Eye (tissue), 1 donor: ENCODE measurements at regions not wholly inside any gene's neighbourhood (a gene's known extent, or its start where the extent isn't known, plus 50 kb on each side); places are given as distances from the start of the nearest gene placed in this dataset.
"Not testable (repeated sequence)": the region's sequence is repeated elsewhere in the genome, so short reads cannot be mapped to it uniquely, and the experiment has no call there.

ENCODE experiments used
- DNase-seq: peaks from one replicate; pipeline ENCODE4 v3.0.0-alpha.2; 2015

GRCh38 chrX:20711366-20711765 lies 444.7 kb upstream of the RPS6KA3 start:
- DNase-seq, result no peak

- no peak for DNase-seq
Measured at GRCh38 chrX:20693078-20693477, 426.4 kb upstream of the RPS6KA3 start.

- DNase-seq, result no peak
Measured at GRCh38 chrX:20686256-20686655, 419.5 kb upstream of the RPS6KA3 start.

GRCh38 chrX:20685652-20686051 lies 418.9 kb upstream of the RPS6KA3 start:
- no peak for DNase-seq

GRCh38 chrX:20681683-20682082 lies 415.0 kb upstream of the RPS6KA3 start:
- DNase-seq, result no peak

- DNase-seq, result no peak
Measured at GRCh38 chrX:20680998-20681397, 414.3 kb upstream of the RPS6KA3 start.

- DNase-seq, result no peak
Measured at GRCh38 chrX:20672476-20672875, 405.8 kb upstream of the RPS6KA3 start.

- DNase-seq, result not testable (repeated sequence)
Measured at GRCh38 chrX:20671746-20672145, 405.0 kb upstream of the RPS6KA3 start.

GRCh38 chrX:20670611-20671010 lies 403.9 kb upstream of the RPS6KA3 start:
- no peak for DNase-seq

- no peak for DNase-seq
Measured at GRCh38 chrX:20668550-20668949, 401.8 kb upstream of the RPS6KA3 start.

- peak; percentile 7 for DNase-seq
Measured at GRCh38 chrX:20666331-20666730, 399.6 kb upstream of the RPS6KA3 start.

GRCh38 chrX:20665481-20665880 lies 398.8 kb upstream of the RPS6KA3 start:
- peak; percentile 28 for DNase-seq

- peak; percentile 36 for DNase-seq
Measured at GRCh38 chrX:20664774-20665173, 398.1 kb upstream of the RPS6KA3 start.

GRCh38 chrX:20664131-20664530 lies 397.4 kb upstream of the RPS6KA3 start:
- no peak for DNase-seq

GRCh38 chrX:20663336-20663735 lies 396.6 kb upstream of the RPS6KA3 start:
- peak; percentile 71 for DNase-seq

- no peak for DNase-seq
Measured at GRCh38 chrX:20656721-20657120, 390.0 kb upstream of the RPS6KA3 start.

GRCh38 chrX:20654596-20655106 lies 387.9 kb upstream of the RPS6KA3 start:
- DNase-seq, result no peak

- DNase-seq, result no peak
Measured at GRCh38 chrX:20653070-20653469, 386.4 kb upstream of the RPS6KA3 start.

GRCh38 chrX:20641954-20642353 lies 375.2 kb upstream of the RPS6KA3 start:
- no peak for DNase-seq

GRCh38 chrX:20639115-20639514 lies 372.4 kb upstream of the RPS6KA3 start:
- no peak for DNase-seq

- no peak for DNase-seq
Measured at GRCh38 chrX:20637351-20637750, 370.6 kb upstream of the RPS6KA3 start.

GRCh38 chrX:20633451-20633850 lies 366.7 kb upstream of the RPS6KA3 start:
- no peak for DNase-seq

GRCh38 chrX:20623448-20623847 lies 356.7 kb upstream of the RPS6KA3 start:
- DNase-seq, result no peak

GRCh38 chrX:20620306-20620705 lies 353.6 kb upstream of the RPS6KA3 start:
- DNase-seq, result no peak

GRCh38 chrX:20609916-20610415 lies 343.3 kb upstream of the RPS6KA3 start:
- DNase-seq, result no peak

- no peak for DNase-seq
Measured at GRCh38 chrX:20606831-20607230, 340.1 kb upstream of the RPS6KA3 start.
